Upper lobe of right lung (tissue), 1 donor: ENCODE measurements at regions not wholly inside any gene's neighbourhood (a gene's known extent, or its start where the extent isn't known, plus 50 kb on each side); places are given as distances from the start of the nearest gene placed in this dataset.
A peak's percentile ranks its signal among the peaks of the same experiment; 100 is the strongest.

Experiments used
- ATAC-seq: fragments of 200-7000 bp; cut with Tn5 transposase; one replicate; pipeline ENCODE4 v1.9.1; 2020; ENCODE audit warnings: mild to moderate bottlenecking, moderate library complexity
- DNase-seq: peaks from one replicate; pipeline ENCODE4 v3.0.0-alpha.2; 2020
- H3K27ac ChIP-seq: fragments of 200-600 bp; one replicate; pipeline ENCODE4 v1.8.0; 2022
- H3K27me3 ChIP-seq: fragments of 200-600 bp; one replicate; pipeline ENCODE4 v1.8.0; 2022; ENCODE audit warnings: mild to moderate bottlenecking
- H3K36me3 ChIP-seq: fragments of 200-600 bp; one replicate; pipeline ENCODE4 v1.8.0; 2022
- H3K4me1 ChIP-seq: fragments of 200-600 bp; one replicate; pipeline ENCODE4 v1.8.0; 2022
- H3K4me3 ChIP-seq: fragments of 200-600 bp; one replicate; pipeline ENCODE4 v1.8.0; 2022; ENCODE audit warnings: mild to moderate bottlenecking
- H3K9me3 ChIP-seq: fragments of 200-600 bp; one replicate; pipeline ENCODE4 v1.8.0; 2022
- intact Hi-C: fragments of 100-400 bp; cut with DNase I; formaldehyde crosslinking; loops from one replicate; pipeline ENCODE4 v1.11.0; 2022
- TF ChIP-seq, protein P1 (sequence below): fragments of 200-600 bp; IDR thresholded peaks from one replicate; pipeline ENCODE4 v1.8.0; 2022; ENCODE audit warnings: antibody characterized with exemption
- donor health status: DM: no; HTN: yes; CAD: no; lungs with severe emphysema.

DNA sequence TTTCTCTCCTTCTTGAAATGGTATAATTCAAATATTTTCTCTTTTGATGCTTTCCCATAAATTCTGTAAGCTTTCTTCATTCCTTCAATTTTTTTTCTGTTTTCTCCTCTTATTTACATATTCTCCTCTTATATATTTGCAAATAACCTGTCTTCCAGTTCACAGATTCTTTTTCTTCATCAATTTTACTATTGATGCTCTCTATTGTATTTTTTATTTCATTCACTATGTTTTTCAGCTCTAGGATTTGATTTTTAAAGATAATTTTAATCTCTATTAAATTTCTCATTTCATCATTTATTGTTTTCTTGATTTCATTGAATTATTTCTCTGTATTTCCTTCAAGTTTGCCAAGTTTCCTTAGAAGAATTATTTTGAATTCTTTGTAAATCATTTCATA, 54.0 kb upstream of the PRPS1L1 start:
- intact Hi-C loops: no loop called here
- Histone ChIP-seq H3K27ac (no peak overlapping the region), H3K9me3 (no peaks in the 10 kb centered on the region), H3K4me1 (peaks cover 6% of the 10 kb centered on the region), H3K27me3 (peaks cover 7% of the 10 kb centered on the region), H3K4me3 (no peak overlapping the region), H3K36me3 (no peaks in the 10 kb centered on the region)
- TF ChIP-seq, protein P1, sequence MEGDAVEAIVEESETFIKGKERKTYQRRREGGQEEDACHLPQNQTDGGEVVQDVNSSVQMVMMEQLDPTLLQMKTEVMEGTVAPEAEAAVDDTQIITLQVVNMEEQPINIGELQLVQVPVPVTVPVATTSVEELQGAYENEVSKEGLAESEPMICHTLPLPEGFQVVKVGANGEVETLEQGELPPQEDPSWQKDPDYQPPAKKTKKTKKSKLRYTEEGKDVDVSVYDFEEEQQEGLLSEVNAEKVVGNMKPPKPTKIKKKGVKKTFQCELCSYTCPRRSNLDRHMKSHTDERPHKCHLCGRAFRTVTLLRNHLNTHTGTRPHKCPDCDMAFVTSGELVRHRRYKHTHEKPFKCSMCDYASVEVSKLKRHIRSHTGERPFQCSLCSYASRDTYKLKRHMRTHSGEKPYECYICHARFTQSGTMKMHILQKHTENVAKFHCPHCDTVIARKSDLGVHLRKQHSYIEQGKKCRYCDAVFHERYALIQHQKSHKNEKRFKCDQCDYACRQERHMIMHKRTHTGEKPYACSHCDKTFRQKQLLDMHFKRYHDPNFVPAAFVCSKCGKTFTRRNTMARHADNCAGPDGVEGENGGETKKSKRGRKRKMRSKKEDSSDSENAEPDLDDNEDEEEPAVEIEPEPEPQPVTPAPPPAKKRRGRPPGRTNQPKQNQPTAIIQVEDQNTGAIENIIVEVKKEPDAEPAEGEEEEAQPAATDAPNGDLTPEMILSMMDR: no peak
- DNase-seq (no peak), ATAC-seq (no peak)

DNA sequence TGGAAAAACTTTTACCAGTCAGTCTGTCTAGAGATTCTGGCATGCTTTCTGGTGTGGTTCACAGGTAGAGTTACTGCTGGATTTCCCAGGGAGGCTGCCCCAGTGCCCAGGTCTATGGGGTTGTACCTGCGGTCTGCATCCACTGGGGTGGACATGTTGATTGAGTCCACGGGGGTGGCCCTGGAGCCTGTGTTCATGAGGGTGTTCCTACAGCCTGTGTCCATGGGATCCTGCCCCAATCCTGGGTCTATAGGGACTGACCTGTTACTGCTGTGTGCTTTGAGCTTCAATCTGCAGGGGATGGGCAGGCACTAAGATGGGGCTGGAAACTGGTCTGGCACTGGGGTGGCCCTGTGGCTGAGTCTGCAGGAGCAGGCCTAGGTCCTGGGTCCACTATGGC, 54.5 kb upstream of the PRPS1L1 start:
- Histone ChIP-seq H3K36me3 (no peaks in the 10 kb centered on the region), H3K27ac (no peak overlapping the region), H3K4me1 (peaks cover 9% of the 10 kb centered on the region), H3K27me3 (peaks cover 7% of the 10 kb centered on the region), H3K9me3 (no peaks in the 10 kb centered on the region), H3K4me3 (no peak overlapping the region)
- no peak for DNase-seq
- ATAC-seq: no peak
- intact Hi-C loops: no loop called here
- TF ChIP-seq, protein P1: no peak

DNA sequence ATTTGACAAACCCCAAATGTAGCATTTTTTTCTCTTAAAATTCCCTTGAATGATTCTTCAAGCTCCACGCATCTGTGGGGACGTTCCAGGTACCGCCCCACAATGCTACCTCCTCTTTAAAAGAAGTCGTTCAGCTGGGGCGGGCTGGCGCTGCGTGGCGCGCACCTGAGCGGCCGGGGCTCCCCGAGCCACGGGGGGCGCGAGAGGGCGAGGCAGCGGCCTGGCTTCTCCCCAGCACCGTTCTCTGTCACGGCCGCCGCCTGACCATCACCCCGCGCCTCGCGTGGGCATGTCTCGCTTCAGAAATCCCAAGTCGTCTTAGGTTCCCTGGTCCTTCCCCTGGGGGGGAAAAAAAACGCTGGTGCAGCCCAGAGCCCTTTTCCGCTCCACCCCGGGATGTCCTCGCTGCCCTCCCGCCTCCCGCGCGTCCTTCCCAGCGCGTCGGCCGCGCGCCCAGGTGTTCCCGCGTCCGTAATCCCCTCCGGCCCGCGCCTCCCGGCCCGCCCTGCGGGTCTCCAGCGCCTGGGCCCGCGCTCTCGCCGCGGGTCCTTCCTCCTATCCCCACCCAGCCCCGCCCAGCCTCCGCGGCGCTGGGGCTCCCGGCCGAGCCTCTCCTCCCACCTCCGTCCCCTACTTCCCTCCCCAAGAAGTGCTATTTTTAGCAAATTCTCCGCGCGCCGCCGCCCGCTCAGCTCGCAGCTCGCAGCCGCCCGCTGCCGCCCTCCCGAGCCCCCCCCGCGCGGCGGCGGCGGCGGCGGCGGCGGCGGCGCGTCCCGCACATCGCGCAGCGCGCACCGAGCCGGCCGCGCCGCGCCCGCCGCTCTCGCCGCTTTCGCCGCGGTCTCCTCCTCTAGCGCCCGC, 58.7 kb upstream of the PRPS1L1 start:
- H3K4me1 ChIP-seq: peaks cover 11% of the 10 kb centered on the region
- peak overlapping the region; percentile 57 for H3K4me3 ChIP-seq
- H3K27me3 ChIP-seq: peaks cover 7% of the 10 kb centered on the region
- no peaks in the 10 kb centered on the region for H3K36me3 ChIP-seq
- no peak overlapping the region for H3K27ac ChIP-seq
- DNase-seq (peak; percentile 66), ATAC-seq (peak; percentile 65)
- TF ChIP-seq, protein P1: no peak
- no peaks in the 10 kb centered on the region for H3K9me3 ChIP-seq
- intact Hi-C loops: no loop called here

DNA sequence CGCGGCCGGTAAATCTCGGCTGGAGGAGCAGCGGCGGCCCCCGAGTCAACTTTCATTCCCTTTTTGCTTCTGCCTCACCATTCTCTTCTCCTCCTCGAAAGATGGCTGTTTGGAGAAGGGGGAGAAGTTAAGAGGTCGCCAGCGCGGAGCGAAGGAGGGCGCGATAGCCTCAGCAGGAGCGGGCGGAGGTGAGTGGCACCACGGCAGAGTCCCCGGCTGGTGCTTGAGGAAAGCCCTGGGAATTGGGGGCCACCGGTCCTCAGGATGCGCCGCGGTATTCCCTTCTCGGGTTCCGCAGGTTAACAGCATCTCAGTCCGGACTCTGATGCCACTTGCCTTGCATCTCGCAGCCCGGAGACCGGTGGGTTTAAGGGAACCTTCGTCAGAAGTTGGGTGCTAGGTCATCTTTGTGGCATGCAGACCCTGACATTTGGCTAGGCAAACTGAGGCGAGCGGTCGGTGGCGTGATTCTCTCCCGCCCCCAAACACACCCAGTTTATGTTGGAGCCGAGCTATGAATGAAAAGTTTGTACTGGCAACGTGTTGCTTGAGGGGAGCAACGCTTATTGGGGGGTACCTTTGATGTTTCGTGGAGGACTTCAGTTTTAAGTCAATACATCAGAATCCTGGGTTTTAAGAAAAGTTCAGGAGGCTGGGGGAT, 59.5 kb upstream of the PRPS1L1 start:
- ATAC-seq: peak; percentile 14
- no peaks in the 10 kb centered on the region for H3K36me3 ChIP-seq
- DNase-seq: peak; percentile 57

DNA sequence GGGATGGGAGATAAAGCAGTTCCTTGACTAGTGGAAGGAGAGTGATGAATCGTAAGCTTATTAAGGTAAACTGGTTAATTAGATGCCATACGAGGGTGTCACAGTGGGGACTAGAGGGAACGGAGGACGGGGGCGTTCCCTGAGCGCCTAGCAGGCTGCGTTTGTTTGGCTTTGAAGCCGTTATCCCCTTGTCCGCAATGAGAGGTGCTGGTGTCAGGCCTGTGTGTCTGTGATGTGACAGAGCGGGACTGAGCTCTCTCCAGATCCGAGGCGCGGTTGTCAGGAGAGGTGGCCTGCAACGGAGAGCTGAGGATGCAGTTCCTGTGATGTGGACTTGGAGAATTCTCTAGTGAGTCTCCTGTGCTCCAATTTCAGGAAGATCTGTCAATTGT, 60.0 kb upstream of the PRPS1L1 start:
- ATAC-seq: no peak

More for the DNA sequence above, 59.5 kb upstream of the PRPS1L1 start:
- H3K27me3 ChIP-seq: peaks cover 7% of the 10 kb centered on the region
- intact Hi-C loops: no loop called here
- H3K27ac ChIP-seq: no peak overlapping the region
- no peaks in the 10 kb centered on the region for H3K9me3 ChIP-seq
- H3K4me1 ChIP-seq: peaks cover 11% of the 10 kb centered on the region
- peak overlapping the region; percentile 57 for H3K4me3 ChIP-seq
- TF ChIP-seq, protein P1: no peak

More for the DNA sequence above, 60.0 kb upstream of the PRPS1L1 start:
- Histone ChIP-seq H3K4me1 (peaks cover 11% of the 10 kb centered on the region), H3K4me3 (peak overlapping the region; percentile 57), H3K9me3 (no peaks in the 10 kb centered on the region), H3K27me3 (peaks cover 7% of the 10 kb centered on the region), H3K36me3 (no peaks in the 10 kb centered on the region), H3K27ac (no peak overlapping the region)
- TF ChIP-seq, protein P1: no peak
- DNase-seq: no peak
- intact Hi-C loops: no loop called here
